ENCODE measurements at regions not wholly inside any gene's neighbourhood (a gene's known extent, or its start where the extent isn't known, plus 50 kb on each side); places are given as distances from the start of the nearest gene placed in this dataset.
"Not testable (repeated sequence)": the region's sequence is repeated elsewhere in the genome, so short reads cannot be mapped to it uniquely, and the experiment has no call there.

DNA sequence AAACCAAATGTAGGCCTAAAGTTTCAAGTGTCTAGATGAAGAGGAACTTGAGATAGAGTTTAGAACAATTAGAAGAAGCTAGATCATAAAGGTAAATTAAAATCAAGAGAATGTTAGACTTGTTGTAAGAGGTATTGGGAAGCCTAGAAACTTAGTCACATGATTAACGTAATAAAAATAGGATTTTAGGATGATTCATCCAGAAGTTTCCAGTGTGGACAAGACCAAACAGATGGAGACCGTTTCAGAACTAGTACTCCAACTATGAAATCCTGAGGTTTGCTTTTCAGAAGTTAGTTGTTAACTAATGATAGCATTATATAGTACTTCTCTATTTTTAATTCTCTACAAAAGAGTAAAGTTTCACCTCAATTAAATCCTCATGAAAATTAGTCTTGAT, 104.9 kb downstream of the MZT1 start:
- Mint-ChIP-seq H3K27me3 (no peaks in the 10 kb centered on the region), H3K9me3 (ENCODE audit: low read depth) (no peaks in the 10 kb centered on the region), H3K4me3 (no peak overlapping the region), H3K27ac (no peak overlapping the region), H3K4me1 (no peaks in the 10 kb centered on the region), H3K36me3 (no peaks in the 10 kb centered on the region)
- CTCF ChIA-PET = no interaction called here
- ATAC-seq = no peak
- DNase-seq = no peak

DNA sequence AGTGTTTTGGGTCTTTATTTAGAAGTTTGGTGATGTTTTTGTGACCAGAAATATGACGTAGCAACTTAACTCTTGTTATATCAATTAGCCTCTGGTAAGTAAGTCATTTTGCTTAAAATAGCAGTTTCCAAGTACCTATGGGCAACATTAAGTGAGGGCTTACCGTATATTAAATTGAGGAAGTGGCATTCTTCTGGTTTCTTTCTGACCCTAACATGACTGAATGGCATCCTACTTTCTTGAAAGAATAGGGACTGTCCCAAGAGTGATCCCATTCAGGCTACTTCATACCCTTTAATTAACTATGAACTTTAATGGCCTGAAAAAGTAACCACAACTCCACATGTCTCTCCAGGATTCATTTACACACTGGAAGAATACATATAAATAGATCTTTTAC, 106.6 kb downstream of the MZT1 start:
- ATAC-seq (no peak), DNase-seq (no peak)
- Mint-ChIP-seq H3K4me1 (no peaks in the 10 kb centered on the region), H3K36me3 (no peaks in the 10 kb centered on the region), H3K4me3 (no peak overlapping the region), H3K27ac (no peak overlapping the region), H3K27me3 (no peaks in the 10 kb centered on the region), H3K9me3 (ENCODE audit: low read depth) (no peaks in the 10 kb centered on the region)
- CTCF ChIA-PET = no interaction called here

DNA sequence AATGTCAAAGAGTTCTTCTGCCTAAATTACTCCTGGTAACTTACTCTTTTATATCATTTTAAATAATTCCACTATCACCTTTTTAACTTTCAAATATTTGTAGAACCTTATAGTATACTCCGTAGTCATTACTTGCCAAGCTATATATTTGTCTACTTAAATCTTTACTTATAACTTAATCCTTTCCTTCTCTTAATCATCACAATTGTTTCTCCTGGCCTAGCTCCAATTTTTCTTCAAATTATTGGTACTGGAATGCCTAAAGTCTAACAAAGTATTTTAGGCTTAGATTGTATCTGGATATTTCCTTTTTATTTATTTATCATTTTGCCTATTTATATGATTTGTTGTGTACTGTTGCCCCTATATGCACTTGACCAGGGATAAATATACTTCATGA, 109.5 kb downstream of the MZT1 start:
- H3K9me3 Mint-ChIP-seq (ENCODE audit: low read depth) = no peaks in the 10 kb centered on the region
- no peaks in the 10 kb centered on the region for H3K27me3 Mint-ChIP-seq
- no peak overlapping the region for H3K27ac Mint-ChIP-seq
- H3K36me3 Mint-ChIP-seq = no peaks in the 10 kb centered on the region
- no peaks in the 10 kb centered on the region for H3K4me1 Mint-ChIP-seq
- no peak for DNase-seq
- CTCF ChIA-PET = no interaction called here
- no peak for ATAC-seq
- H3K4me3 Mint-ChIP-seq = no peak overlapping the region

DNA sequence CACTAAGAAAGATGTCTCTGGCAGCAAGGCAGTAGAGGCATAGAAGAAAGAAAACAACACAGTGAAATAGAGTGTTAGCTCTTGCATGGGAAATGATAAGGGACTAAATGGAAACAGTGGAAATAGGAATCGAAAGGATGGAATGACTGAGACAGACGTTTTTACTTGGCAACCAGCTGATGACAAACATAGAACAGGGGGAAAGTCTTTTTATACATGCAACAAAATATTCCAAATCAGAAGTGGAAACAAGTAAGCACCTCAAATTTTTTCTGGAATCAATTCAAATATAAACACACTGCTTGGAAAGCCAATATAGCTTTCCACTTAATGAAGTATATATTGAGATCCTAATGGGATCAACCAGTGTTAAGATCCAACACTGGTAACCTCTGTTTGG, 110.2 kb downstream of the MZT1 start:
- H3K36me3 Mint-ChIP-seq = no peaks in the 10 kb centered on the region
- H3K4me3 Mint-ChIP-seq = no peak overlapping the region
- no peaks in the 10 kb centered on the region for H3K9me3 Mint-ChIP-seq (ENCODE audit: low read depth)
- no peaks in the 10 kb centered on the region for H3K27me3 Mint-ChIP-seq
- ATAC-seq = no peak
- no peaks in the 10 kb centered on the region for H3K4me1 Mint-ChIP-seq
- DNase-seq = no peak
- no peak overlapping the region for H3K27ac Mint-ChIP-seq
- CTCF ChIA-PET = no interaction called here

DNA sequence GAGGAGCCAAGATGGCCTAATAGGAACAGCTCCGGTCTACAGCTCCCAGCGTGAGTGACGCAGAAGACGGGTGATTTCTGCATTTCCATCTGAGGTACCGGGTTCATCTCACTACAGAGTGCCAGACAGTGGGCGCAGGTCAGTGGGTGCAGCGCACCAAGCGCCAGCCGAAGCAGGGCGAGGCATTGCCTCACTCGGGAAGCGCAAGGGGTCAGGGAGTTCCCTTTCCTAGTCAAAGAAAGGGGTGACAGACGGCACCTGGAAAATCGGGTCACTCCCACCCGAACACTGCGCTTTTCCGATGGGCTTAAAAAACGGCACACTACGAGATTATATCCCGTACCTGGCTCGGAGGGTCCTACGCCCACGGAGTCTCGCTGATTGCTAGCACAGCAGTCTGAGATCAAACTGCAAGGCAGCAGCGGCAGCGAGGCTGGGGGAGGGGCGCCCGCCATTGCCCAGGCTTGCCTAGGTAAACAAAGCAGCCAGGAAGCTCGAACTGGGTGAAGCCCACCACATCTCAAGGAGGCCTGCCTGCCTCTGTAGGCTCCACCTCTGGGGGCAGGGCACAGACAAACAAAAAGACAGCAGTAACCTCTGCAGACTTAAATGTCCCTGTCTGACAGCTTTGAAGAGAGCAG, 117.1 kb downstream of the MZT1 start:
- H3K36me3 Mint-ChIP-seq; H3K9me3 Mint-ChIP-seq (ENCODE audit: low read depth); H3K27ac Mint-ChIP-seq; ATAC-seq; CTCF ChIA-PET; H3K4me1 Mint-ChIP-seq; H3K27me3 Mint-ChIP-seq; DNase-seq; H3K4me3 Mint-ChIP-seq: not testable (repeated sequence)

DNA sequence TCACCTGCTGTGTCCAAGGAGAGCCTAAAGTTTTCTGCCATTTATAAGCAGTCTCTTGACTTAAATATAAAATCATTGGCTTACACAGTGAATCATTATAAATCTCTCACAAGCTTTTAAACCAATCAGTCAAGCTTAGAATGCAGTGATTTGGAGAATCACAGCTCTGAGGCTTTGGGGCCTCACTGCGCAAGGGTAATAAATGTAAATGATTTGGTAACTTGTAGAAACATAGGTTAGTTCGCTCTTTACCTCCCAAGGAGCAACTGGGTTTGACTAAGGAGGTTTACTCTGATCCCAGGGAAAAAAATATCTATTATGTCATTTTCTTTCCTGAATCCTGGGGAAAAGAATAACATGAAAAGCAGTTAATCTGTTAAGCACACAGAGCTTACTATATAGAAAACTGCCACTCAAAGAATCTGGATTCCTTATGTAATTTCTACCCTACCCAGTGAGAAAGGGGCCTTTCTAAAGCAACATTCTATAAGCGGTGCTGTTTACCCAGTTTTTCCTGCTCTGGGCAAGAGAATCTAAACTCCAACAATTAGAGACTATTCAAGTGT, 128.2 kb downstream of the MZT1 start:
- Mint-ChIP-seq H3K27ac (no peak overlapping the region), H3K9me3 (ENCODE audit: low read depth) (no peaks in the 10 kb centered on the region), H3K36me3 (no peaks in the 10 kb centered on the region), H3K4me3 (no peak overlapping the region), H3K4me1 (no peaks in the 10 kb centered on the region), H3K27me3 (no peaks in the 10 kb centered on the region)
- CTCF ChIA-PET = interaction anchor here (1.1 kb wide), 1 partner anchor 29 kb away, joined by 3 read pairs; no protein-coding TSS in a partner anchor
- DNase-seq (no peak), ATAC-seq (no peak)

DNA sequence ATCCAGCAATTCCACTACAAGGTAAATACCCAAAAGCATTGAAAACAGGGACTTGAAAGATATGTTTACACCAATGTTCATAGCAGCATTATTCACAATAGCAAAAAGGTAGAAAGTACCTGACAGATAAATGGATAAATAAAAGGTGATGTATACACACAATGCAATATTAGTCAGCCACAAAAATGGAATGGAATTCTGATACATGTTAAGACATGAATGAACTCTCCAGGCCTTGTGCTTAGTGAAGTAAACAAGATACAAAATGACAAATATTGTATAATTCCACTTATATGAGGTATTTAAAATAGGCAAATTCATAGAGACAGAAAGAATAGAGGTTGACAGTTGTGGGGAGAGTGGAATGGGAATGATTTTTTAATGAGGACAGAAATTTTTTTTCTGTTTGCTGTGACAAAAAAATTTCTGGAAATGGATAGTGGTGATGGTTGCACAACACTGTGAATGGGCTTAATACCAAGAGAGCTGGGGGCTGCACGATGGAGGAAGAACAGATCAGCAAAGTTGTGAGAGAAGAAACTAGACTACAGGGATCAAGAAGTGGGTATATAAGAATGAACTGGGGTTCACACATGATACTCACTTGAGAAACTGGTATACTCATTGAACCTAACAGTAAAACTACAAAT, 137.2 kb downstream of the MZT1 start:
- Mint-ChIP-seq H3K9me3 (ENCODE audit: low read depth) (no peaks in the 10 kb centered on the region), H3K27me3 (no peaks in the 10 kb centered on the region), H3K36me3 (no peaks in the 10 kb centered on the region), H3K4me1 (no peaks in the 10 kb centered on the region), H3K4me3 (no peak overlapping the region), H3K27ac (no peak overlapping the region)
- CTCF ChIA-PET = no interaction called here
- DNase-seq (no peak), ATAC-seq (no peak)

DNA sequence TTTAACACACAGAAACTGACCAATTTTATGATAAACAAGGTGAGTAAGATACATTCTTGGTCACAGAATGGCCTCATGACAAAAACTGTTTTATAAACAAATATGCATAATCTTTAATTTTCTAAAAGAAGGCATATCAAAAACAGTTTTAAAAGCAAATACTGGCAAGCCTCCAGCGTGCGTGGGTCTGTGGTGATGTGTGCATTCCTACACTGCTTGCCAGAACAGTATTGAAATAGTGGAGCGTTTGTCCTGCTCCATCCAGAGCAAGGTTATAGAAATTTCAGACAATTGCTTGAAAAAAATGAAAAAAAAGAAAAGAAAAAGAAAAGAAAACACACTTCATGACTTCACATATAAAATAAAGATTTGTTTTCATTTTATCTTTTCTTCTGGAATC, 140.9 kb downstream of the MZT1 start:
- Mint-ChIP-seq H3K9me3 (ENCODE audit: low read depth) (no peaks in the 10 kb centered on the region), H3K4me1 (no peaks in the 10 kb centered on the region), H3K4me3 (no peak overlapping the region), H3K27me3 (no peaks in the 10 kb centered on the region), H3K27ac (no peak overlapping the region), H3K36me3 (no peaks in the 10 kb centered on the region)
- DNase-seq (no peak), ATAC-seq (no peak)
- CTCF ChIA-PET = no interaction called here

DNA sequence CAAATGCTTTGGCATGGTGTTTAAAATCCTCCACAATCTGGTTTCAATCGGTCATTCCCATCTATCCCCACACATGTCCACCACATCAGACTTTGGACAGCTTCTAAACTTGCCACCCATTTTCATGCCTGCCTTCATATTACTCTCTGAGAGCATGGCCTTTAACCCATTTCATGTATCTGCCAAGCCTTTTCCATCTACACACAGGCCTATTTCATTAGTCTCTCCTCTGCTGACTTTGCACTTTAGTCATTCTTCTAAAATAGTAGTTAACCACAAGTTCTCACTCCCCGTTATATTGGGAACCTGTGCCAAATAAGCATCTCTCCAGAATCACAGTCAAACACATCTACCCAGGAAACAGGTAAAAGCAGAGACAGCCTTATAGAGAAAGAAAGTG, 142.2 kb downstream of the MZT1 start:
- no peaks in the 10 kb centered on the region for H3K4me1 Mint-ChIP-seq
- H3K36me3 Mint-ChIP-seq = no peaks in the 10 kb centered on the region
- ATAC-seq (no peak), DNase-seq (no peak)
- H3K4me3 Mint-ChIP-seq = no peak overlapping the region
- H3K9me3 Mint-ChIP-seq (ENCODE audit: low read depth) = no peaks in the 10 kb centered on the region
- no peak overlapping the region for H3K27ac Mint-ChIP-seq
- no peaks in the 10 kb centered on the region for H3K27me3 Mint-ChIP-seq
- CTCF ChIA-PET = no interaction called here

DNA sequence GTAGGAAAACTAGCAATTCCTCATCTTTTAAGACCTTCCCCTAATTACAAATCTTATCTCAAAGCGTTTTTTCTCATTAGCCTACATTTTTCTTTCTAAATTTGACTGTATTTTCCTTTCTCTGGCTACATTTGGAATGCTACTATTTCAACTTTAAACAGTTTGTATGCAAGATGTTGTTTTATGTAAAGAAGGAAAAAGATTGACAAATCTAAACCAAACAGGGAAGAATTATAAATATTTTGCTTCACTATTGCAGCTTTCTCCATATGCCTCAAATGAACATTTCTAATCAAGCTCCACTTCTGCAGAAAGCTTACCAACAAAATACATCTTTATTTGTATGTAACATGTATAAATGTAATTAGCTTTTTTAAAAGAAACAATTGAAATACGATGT, 156.2 kb downstream of the MZT1 start:
- H3K36me3 Mint-ChIP-seq = no peaks in the 10 kb centered on the region
- no peak overlapping the region for H3K4me3 Mint-ChIP-seq
- peaks cover 8% of the 10 kb centered on the region for H3K9me3 Mint-ChIP-seq (ENCODE audit: low read depth)
- CTCF ChIA-PET = no interaction called here
- ATAC-seq = no peak
- H3K4me1 Mint-ChIP-seq = no peaks in the 10 kb centered on the region
- no peak overlapping the region for H3K27ac Mint-ChIP-seq
- no peaks in the 10 kb centered on the region for H3K27me3 Mint-ChIP-seq
- no peak for DNase-seq

DNA sequence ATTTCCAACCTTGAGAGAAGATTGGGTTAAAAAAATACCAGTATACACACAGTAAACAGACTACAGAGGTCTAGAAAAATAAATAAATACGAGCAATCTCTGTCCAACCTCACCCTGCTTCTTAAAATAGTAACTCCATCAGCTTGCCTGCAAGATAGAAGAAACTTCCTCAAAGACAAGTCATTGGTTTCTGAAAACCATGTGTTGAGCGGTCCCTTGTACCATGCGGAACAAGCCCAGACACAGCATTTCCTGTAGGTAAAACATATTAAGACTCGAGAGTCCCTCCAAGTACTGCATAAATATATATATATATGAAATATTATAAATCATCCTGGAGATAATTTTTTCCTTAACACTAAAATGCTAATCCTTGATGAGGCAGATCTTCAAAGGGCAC, 157.4 kb downstream of the MZT1 start:
- no peaks in the 10 kb centered on the region for H3K27me3 Mint-ChIP-seq
- no peaks in the 10 kb centered on the region for H3K9me3 Mint-ChIP-seq (ENCODE audit: low read depth)
- CTCF ChIA-PET = interaction anchor here (0.8 kb wide), 1 partner anchor 29 kb away, joined by 3 read pairs; no protein-coding TSS in a partner anchor
- no peak overlapping the region for H3K27ac Mint-ChIP-seq
- DNase-seq (no peak), ATAC-seq (no peak)
- no peak overlapping the region for H3K4me3 Mint-ChIP-seq
- H3K4me1 Mint-ChIP-seq = no peaks in the 10 kb centered on the region
- H3K36me3 Mint-ChIP-seq = no peaks in the 10 kb centered on the region

DNA sequence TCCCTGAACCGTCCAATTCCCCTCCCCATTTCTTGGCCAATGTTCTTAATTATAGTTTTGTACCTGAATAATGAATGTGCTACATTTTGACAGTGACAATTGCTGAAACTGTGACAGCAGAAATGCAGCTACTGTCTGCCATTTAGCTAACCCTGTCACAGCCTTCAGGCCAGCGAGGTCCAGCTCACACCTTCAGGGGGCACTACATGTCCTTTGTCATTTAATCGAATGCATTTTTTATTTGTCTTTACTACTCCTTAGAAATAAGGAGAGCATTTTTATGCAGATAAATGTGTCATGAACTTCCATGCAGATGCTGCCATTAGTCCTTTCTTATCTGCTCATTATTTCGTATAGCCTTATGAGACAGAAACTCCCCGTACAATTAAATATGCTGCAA, 159.9 kb downstream of the MZT1 start:
- Mint-ChIP-seq H3K4me3 (no peak overlapping the region), H3K27ac (no peak overlapping the region), H3K27me3 (no peaks in the 10 kb centered on the region), H3K9me3 (ENCODE audit: low read depth) (no peaks in the 10 kb centered on the region), H3K4me1 (no peaks in the 10 kb centered on the region), H3K36me3 (no peaks in the 10 kb centered on the region)
- DNase-seq = no peak
- CTCF ChIA-PET = no interaction called here
- ATAC-seq = no peak

DNA sequence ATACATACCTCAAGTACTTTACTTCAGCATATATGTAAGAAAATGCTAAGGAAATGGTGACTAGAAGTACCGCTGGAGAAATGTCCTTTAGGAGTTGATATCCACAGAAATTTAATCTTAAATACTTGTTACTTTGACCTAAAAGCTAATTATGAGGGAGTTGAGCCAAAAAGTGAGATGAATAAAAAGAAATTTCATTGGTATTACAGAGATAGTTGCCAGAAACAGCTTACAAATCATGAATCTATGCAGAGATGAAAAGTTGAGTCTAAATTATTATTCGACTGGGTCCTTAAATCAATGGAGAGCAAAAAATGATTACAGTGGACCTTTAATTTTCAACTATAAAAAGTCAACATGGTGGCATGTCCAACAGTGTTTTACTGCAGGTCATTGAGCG, 160.9 kb downstream of the MZT1 start:
- Mint-ChIP-seq H3K4me3 (no peak overlapping the region), H3K27me3 (no peaks in the 10 kb centered on the region), H3K9me3 (ENCODE audit: low read depth) (no peaks in the 10 kb centered on the region), H3K27ac (no peak overlapping the region), H3K36me3 (no peaks in the 10 kb centered on the region), H3K4me1 (no peaks in the 10 kb centered on the region)
- ATAC-seq = no peak
- CTCF ChIA-PET = interaction anchor here (1.1 kb wide), 1 partner anchor 14 kb away, joined by 3 read pairs; no protein-coding TSS in a partner anchor
- DNase-seq = no peak

DNA sequence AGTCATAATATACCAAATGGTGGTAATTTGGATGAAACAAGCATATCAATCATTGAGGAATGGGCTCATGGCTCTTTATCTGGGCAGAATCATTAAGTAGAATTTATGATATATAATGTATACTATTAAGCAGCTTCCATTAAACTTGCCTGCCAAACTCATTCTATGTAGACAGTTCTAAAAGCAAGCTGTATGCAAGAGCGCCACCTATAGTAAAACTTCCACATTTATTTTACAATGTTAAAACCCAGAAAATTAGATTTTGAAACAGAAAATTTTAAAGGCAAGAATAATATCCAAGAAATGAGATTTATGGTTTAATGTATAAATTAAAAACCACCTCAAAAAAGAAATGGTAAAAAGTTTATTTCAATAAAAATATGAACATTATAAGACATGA, 161.5 kb downstream of the MZT1 start:
- H3K4me3 Mint-ChIP-seq = no peak overlapping the region
- DNase-seq (no peak), ATAC-seq (no peak)
- H3K27me3 Mint-ChIP-seq = no peaks in the 10 kb centered on the region
- H3K4me1 Mint-ChIP-seq = no peaks in the 10 kb centered on the region
- no peak overlapping the region for H3K27ac Mint-ChIP-seq
- H3K9me3 Mint-ChIP-seq (ENCODE audit: low read depth) = no peaks in the 10 kb centered on the region
- no peaks in the 10 kb centered on the region for H3K36me3 Mint-ChIP-seq
- CTCF ChIA-PET = interaction anchor here (1.1 kb wide), 1 partner anchor 14 kb away, joined by 3 read pairs; no protein-coding TSS in a partner anchor
